MM.1S (cell line): ENCODE measurements at regions not wholly inside any gene's neighbourhood (a gene's known extent, or its start where the extent isn't known, plus 50 kb on each side); places are given as distances from the start of the nearest gene placed in this dataset.

ENCODE experiments used
- EZH2 ChIP-seq: fragments of 300-600 bp; sonication (generic); optimal IDR thresholded peaks from 2 replicates; pipeline ENCODE3; 2017; ENCODE audit warnings: low read depth, mild to moderate bottlenecking, antibody characterized with exemption, low read length, mixed read lengths
- TF ChIP-seq, protein P1 (sequence below): fragments of 300-600 bp; sonication (generic); IDR thresholded peaks from 2 replicates; pipeline ENCODE4 v1.5.1; 2016; ENCODE audit warnings: antibody characterized with exemption, low read length, mixed read lengths

DNA sequence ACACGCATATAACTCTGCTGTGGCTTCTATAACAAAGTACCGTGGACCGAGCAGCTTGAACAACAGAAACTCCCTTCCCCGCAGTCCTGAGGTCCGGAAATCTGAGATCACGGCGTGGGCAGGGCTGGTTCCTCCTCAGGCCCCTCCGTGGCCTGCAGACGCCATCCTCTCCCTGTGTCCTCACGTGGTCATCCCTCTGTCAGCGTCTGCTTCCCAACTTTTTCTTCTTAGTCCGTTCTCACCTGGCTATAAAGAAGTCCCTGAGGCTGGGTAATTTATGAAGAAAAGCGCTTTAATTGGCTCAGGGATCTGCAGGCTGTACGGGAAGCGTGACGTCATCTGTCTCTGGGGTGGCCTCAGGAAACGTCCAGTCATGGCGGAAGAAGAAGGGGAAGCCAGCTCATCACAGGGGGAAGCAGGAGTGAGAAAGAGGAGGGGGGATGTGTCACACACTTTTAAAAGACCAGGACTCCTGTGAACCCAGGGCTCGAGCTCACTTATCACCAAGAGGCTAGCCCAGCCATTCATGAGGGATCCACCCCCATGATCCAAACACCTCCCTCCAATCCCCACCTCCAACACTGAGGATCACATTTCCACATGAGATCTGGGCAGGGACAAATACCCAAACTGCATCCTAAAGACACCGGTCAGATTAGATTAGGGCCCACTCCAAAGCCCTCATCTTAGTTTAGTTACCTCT lies 91.2 kb upstream of the INSIG1 start:
- TF ChIP-seq, protein P1, sequence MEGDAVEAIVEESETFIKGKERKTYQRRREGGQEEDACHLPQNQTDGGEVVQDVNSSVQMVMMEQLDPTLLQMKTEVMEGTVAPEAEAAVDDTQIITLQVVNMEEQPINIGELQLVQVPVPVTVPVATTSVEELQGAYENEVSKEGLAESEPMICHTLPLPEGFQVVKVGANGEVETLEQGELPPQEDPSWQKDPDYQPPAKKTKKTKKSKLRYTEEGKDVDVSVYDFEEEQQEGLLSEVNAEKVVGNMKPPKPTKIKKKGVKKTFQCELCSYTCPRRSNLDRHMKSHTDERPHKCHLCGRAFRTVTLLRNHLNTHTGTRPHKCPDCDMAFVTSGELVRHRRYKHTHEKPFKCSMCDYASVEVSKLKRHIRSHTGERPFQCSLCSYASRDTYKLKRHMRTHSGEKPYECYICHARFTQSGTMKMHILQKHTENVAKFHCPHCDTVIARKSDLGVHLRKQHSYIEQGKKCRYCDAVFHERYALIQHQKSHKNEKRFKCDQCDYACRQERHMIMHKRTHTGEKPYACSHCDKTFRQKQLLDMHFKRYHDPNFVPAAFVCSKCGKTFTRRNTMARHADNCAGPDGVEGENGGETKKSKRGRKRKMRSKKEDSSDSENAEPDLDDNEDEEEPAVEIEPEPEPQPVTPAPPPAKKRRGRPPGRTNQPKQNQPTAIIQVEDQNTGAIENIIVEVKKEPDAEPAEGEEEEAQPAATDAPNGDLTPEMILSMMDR, result no peak
- TF ChIP-seq EZH2, result no peak
